A673 (cell line): ENCODE measurements at regions not wholly inside any gene's neighbourhood (a gene's known extent, or its start where the extent isn't known, plus 50 kb on each side); places are given as distances from the start of the nearest gene placed in this dataset.

Experiments used
- EZH2 ChIP-seq: fragments of 200-600 bp; sonication (generic); IDR thresholded peaks from 2 replicates; pipeline ENCODE4 v1.6.1; 2017; ENCODE audit warnings: borderline replicate concordance, low read depth, mild to moderate bottlenecking, mixed read lengths, antibody characterized with exemption, low read length; ENCODE audit not compliant: poor library complexity, severe bottlenecking
- TF ChIP-seq, protein P1 (sequence below): fragments of 300-800, 200-600 bp; sonication (generic); conservative IDR thresholded peaks from 2 replicates; pipeline ENCODE4 v1.5.1; 2017; ENCODE audit warnings: low read depth, mild to moderate bottlenecking, antibody characterized with exemption, low read length, moderate library complexity, mixed read lengths

DNA sequence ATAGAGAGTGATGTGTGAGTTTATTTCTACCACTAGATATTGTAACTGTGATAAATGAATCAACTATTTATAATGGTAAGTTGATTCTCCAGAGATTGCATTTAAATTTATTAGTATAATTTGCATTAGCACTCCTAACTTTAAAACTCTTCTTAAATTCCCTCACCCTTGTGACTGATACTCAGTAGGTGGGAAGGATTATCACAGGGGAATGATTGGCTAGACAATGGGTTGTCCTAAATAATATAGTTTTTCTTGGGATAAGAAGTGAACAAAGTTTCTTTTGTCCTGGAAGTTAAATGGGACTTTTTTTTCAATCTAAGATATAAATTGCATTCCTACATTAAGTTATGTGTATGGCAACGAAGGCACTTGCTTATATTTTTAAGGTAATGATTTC lies 169.2 kb upstream of the PITX2 start:
- TF ChIP-seq, protein P1, sequence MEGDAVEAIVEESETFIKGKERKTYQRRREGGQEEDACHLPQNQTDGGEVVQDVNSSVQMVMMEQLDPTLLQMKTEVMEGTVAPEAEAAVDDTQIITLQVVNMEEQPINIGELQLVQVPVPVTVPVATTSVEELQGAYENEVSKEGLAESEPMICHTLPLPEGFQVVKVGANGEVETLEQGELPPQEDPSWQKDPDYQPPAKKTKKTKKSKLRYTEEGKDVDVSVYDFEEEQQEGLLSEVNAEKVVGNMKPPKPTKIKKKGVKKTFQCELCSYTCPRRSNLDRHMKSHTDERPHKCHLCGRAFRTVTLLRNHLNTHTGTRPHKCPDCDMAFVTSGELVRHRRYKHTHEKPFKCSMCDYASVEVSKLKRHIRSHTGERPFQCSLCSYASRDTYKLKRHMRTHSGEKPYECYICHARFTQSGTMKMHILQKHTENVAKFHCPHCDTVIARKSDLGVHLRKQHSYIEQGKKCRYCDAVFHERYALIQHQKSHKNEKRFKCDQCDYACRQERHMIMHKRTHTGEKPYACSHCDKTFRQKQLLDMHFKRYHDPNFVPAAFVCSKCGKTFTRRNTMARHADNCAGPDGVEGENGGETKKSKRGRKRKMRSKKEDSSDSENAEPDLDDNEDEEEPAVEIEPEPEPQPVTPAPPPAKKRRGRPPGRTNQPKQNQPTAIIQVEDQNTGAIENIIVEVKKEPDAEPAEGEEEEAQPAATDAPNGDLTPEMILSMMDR, result no peak
- no peak for TF ChIP-seq EZH2
